ENCODE measurements at regions not wholly inside any gene's neighbourhood (a gene's known extent, or its start where the extent isn't known, plus 50 kb on each side); places are given as distances from the start of the nearest gene placed in this dataset.

- DNase-seq: no peak
- in situ Hi-C loops (cut with MboI; ENCODE audit: low pct_unique_long_range_greater_than_20kb, low sequenced_read_pairs): no loop called here
These were observed 71.4 kb downstream of the TLR4 start for GRCh38 chr9:117775591-117775990.

DNA sequence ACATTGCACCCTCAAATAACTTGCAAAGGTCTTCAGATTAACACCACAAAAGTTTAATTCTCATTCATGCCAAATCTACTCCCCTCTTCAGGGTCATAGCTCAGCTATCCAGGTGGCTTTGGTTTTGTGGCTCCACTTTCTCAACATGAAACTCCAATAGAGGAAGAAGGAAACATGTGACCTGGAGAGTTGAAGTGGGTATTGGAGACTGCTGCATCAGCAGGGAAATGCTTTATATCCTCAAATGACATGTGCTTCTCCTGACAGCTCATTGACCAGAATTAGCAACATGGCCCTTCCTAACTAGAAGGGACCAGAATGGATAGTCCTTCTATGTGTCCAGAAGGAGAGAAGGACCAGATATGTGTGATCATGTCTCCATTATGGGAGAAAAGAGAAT lies 73.6 kb downstream of the TLR4 start:
- DNase-seq: peak; percentile 18
- in situ Hi-C loops (cut with MboI; ENCODE audit: low pct_unique_long_range_greater_than_20kb, low sequenced_read_pairs): no loop called here

GRCh38 chr9:117779760-117780159 lies 75.6 kb downstream of the TLR4 start:
- in situ Hi-C loops (cut with MboI; ENCODE audit: low pct_unique_long_range_greater_than_20kb, low sequenced_read_pairs): no loop called here
- DNase-seq: peak; percentile 46

GRCh38 chr9:117782931-117783788 lies 79.0 kb downstream of the TLR4 start:
- in situ Hi-C loops (cut with MboI; ENCODE audit: low pct_unique_long_range_greater_than_20kb, low sequenced_read_pairs): no loop called here
- peak; percentile 80 for DNase-seq

DNA sequence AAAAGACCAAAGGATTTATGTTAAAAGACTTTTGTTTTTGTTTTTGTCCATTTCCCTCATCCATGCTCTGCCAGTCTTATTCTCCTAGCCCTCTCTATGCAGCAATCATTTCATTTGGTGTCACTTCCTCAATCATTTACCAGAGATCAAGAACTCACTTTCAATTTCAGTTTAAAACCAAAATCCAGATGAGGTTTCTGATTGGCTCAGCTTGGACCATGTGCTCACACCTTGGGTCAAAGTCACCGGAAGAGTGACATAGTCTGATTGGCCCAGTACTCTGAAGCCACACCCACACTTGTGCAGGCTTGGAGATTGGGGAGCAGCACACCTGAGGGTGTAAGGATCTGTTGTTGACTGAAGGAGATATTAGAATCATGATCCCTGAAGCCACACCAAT lies 79.6 kb downstream of the TLR4 start:
- peak; percentile 23 for DNase-seq
- in situ Hi-C loops (cut with MboI; ENCODE audit: low pct_unique_long_range_greater_than_20kb, low sequenced_read_pairs): no loop called here

DNA sequence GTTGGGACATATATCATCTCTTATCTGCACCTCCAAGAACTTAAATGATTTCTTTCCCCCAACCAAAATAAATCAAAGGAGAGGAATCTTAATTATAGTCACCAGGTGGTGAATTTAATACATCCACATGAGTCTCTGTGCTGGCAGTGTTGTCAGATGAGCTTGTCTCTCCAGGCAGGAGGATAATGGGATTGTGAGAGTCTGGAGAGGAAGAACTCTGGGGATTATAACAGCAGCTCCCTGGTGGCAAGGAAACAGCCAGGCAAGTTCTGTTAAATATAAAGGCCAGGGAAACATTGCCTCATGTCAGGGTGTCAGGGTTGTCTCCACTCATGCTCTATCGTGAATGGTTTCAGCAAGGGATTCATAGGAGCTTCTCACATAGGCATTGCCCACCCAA lies 80.8 kb downstream of the TLR4 start:
- DNase-seq: no peak
- in situ Hi-C loops (cut with MboI; ENCODE audit: low pct_unique_long_range_greater_than_20kb, low sequenced_read_pairs): no loop called here

GRCh38 chr9:117787746-117788145 lies 83.5 kb downstream of the TLR4 start:
- DNase-seq: no peak
- in situ Hi-C loops (cut with MboI; ENCODE audit: low pct_unique_long_range_greater_than_20kb, low sequenced_read_pairs): no loop called here

DNA sequence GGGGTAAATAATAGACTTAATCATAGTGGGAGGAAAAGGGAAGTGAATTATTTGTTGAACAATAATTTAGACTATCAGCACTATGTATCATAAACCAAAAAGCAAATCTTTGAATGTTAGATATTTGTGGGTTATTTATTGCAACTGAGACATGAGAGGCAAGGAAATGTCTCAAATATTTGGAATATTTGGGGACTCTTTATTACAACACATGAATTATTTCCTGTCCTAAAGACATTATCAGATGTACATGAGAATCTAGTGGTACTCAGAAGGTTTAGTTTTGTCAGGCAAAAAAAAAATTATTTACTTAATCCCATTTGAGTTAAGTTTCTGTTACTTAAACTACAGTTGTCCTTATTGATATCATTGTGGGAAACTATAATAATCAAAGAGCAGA lies 91.1 kb downstream of the TLR4 start:
- in situ Hi-C loops (cut with MboI; ENCODE audit: low pct_unique_long_range_greater_than_20kb, low sequenced_read_pairs): no loop called here
- DNase-seq: no peak

DNA sequence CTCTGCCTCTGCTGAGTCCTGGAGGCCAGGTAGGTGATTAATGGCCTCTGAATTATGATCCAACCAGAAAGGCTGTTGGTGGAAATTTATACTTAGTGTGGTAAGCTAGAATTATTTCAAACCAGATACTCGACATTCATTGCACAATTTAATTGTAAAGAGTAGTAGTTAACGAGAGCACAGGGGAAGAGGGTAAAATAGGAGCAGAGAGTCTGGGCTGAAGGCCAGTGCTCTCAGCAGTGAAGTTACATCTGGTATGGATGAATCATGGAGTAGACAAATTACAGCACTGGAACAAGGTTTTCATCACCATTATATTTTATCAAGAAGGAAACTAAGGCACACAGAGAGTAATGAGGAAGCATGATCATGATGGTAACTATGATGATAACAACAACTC lies 92.5 kb downstream of the TLR4 start:
- DNase-seq: no peak
- in situ Hi-C loops (cut with MboI; ENCODE audit: low pct_unique_long_range_greater_than_20kb, low sequenced_read_pairs): no loop called here

DNA sequence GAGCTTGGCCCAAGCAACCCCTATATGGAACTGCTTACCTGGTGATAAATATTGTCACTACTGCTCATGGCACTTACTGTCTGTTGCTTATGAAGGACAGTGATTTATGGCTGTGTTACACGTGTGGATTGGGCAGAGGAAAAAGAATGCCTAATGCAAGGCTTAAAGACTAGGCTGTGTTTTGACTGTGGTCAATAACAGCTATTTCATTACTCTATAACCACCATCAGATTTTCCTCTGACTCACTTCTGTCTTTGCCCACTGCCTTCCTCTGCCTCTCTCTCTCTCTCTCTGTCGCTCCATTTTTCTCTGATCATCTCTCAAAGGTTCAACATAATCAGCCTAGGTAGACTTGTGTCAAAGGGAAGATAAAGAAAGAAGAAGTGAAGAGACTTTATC lies 96.2 kb downstream of the TLR4 start:
- DNase-seq: no peak
- in situ Hi-C loops (cut with MboI; ENCODE audit: low pct_unique_long_range_greater_than_20kb, low sequenced_read_pairs): no loop called here

DNA sequence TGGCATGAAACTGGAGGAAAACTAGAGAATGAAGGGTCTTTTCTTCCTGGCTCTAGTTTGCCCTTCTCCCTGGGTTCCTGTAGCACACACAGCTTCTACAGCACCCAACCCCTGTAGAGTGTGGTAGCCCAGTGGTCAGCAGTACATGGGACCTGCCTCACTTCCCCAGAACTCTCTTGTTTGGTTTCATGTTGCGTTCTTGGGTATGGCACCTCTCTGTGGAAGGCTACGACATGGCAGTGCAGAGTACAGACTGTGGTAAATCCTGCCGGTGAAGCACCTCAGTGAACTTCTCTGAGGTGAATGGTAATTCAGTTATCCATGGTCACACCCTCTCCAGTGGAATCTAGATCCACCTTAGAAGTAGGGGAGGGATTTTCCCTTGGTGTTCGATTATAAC lies 105.5 kb downstream of the TLR4 start:
- in situ Hi-C loops (cut with MboI; ENCODE audit: low pct_unique_long_range_greater_than_20kb, low sequenced_read_pairs): no loop called here
- DNase-seq: no peak

DNA sequence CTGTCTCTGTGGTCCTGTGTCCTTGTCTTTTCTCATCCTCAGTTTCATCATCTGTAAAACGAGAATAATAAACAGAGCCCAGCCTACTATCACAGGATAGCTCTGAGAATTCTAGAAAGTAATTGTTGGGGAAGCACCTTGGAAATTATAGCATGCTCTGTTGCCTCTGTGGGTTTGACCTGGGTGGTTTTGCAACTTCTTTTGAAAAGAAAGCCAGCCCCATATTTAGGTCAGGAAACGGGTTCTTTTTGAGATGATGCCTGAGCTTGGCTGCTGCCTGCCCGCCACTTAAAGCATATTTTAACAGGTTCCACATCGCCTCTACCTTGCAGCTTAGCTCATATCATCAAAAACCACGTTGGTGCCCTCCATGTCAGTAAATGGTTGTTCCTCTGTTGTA lies 111.1 kb downstream of the TLR4 start:
- no peak for DNase-seq
- in situ Hi-C loops (cut with MboI; ENCODE audit: low pct_unique_long_range_greater_than_20kb, low sequenced_read_pairs): no loop called here

- no peak for DNase-seq
- in situ Hi-C loops (cut with MboI; ENCODE audit: low pct_unique_long_range_greater_than_20kb, low sequenced_read_pairs): no loop called here
These were observed 111.7 kb downstream of the TLR4 start for GRCh38 chr9:117815948-117816347.

- in situ Hi-C loops (cut with MboI; ENCODE audit: low pct_unique_long_range_greater_than_20kb, low sequenced_read_pairs): no loop called here
- no peak for DNase-seq
These were observed 117.8 kb downstream of the TLR4 start for GRCh38 chr9:117821954-117822353.

GRCh38 chr9:117823576-117823975 lies 119.4 kb downstream of the TLR4 start:
- DNase-seq: no peak
- in situ Hi-C loops (cut with MboI; ENCODE audit: low pct_unique_long_range_greater_than_20kb, low sequenced_read_pairs): no loop called here

DNA sequence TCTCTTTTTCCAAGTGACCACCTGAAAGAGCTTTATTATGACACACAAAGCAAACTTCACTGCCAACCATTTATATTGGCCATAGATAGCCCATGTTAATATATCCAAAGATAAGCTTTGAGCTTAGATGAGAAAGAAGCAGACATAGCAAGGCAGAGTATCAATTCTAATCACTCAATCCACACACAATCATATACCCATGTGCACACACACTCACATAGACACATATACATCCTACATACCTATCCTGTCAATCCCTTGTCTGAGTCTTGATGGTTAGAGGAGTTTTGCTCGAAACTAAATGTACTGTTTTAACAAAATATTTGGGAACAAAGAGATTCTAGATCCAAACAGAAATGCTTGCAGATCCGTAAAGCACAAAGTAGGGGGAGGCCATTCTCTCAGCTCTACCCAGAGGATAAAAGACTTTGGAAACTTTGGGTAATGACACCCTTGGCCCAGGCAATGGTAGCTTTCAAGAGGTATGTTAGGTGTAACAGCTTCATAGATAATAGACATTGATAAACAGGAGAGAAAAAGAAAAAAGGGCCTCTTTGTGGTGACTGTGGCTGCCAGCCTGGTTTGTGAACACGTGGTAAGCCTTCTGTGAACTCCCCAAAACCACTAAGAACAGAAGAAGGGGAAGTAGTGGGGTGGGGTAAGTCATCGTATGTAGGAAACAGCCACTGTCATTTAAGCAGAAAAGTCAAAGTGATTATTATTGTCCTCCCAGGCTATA lies 121.6 kb downstream of the TLR4 start:
- in situ Hi-C loops (cut with MboI; ENCODE audit: low pct_unique_long_range_greater_than_20kb, low sequenced_read_pairs): no loop called here
- DNase-seq: peak; percentile 81

- in situ Hi-C loops (cut with MboI; ENCODE audit: low pct_unique_long_range_greater_than_20kb, low sequenced_read_pairs): no loop called here
- DNase-seq: no peak
These were observed 122.6 kb downstream of the TLR4 start for GRCh38 chr9:117826837-117827236.

DNA sequence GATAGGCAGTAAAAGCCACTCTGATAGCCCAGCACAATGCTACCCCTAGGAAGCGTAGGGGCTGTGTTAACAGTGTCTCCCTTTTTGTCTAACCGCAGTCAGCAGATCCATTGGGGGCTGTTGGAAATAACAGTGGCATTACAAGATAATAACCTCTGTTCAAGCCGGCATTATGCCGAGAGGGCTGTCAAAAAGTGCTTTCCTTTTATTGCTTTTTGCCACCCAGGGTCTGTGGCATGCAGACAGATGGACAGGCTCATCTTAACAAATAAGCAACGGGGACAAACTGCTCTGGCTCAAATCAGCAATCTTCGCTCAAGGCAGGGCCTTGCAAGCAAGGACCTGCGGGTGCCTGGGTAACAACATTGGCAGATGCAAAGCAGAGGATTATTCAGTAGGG lies 123.3 kb downstream of the TLR4 start:
- in situ Hi-C loops (cut with MboI; ENCODE audit: low pct_unique_long_range_greater_than_20kb, low sequenced_read_pairs): no loop called here

DNA sequence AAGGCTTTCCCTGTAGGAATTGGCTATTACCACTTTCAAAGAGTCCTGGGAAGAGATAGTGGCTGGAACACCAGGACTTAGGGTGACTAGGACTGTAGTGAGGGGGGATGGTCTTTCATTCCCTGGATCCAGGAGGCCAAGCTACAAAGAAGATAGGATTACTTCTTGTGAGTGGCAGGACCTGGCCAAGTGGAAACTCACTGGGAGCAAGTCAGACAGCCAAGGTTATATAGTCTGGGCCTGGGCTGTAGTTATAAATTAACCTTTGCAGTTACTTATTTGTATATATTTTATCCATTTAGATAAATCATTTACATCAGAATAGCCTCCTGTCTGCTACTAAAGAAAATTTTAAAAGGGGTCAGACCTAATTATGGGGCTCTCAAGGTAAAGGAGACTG lies 124.3 kb downstream of the TLR4 start:
- no peak for DNase-seq
- in situ Hi-C loops (cut with MboI; ENCODE audit: low pct_unique_long_range_greater_than_20kb, low sequenced_read_pairs): no loop called here

More for the DNA sequence above, 123.3 kb downstream of the TLR4 start:
- DNase-seq: no peak

DNA sequence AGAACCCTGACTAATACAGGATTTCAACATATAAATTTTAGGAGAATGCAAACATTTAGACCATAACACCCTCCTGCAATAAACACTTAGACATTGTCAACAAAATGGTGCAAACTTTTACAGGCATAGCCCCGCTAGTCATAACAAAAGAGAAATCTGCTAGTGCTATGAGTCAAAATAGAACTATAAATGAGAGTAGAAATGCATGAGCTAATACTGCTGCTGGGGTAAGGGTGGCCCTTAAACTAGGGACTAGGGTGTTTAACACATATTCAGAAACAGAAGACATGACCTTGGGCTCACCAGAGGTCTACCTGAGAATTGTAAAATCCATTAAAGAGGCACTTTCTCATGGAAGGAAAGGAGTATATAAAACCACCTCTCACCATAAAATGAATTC lies 131.6 kb downstream of the TLR4 start:
- no peak for DNase-seq
- in situ Hi-C loops (cut with MboI; ENCODE audit: low pct_unique_long_range_greater_than_20kb, low sequenced_read_pairs): no loop called here

DNA sequence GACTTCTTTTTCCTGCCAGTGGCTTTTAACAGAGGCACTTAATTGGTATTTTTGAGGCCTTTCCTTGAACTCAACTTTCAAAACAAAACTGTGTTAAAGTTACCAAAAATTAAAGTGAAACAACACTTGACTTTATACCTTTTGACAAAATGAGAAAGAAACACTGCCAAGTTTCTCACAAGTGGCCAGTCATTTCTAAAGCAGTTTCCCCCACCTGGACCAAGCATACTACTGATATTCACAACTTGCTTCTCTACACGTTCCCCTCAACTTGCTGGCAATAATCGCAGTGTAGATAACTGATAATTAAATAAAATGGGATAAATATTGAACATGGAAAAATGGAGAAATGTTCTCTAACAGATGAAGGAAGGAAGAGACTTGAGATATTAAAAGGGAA lies 135.7 kb downstream of the TLR4 start:
- in situ Hi-C loops (cut with MboI; ENCODE audit: low pct_unique_long_range_greater_than_20kb, low sequenced_read_pairs): no loop called here
- DNase-seq: no peak

All from KBM-7 (cell line).